ENCODE measurements at regions not wholly inside any gene's neighbourhood (a gene's known extent, or its start where the extent isn't known, plus 50 kb on each side); places are given as distances from the start of the nearest gene placed in this dataset.

- Mint-ChIP-seq H3K36me3 (ENCODE audit: insufficient read depth) (no peaks in the 10 kb centered on the region), H3K27ac (no peak overlapping the region), H3K4me3 (no peak overlapping the region), H3K9me3 (peaks cover 4 to 7% of the 10 kb centered on the region in 2 donors), H3K27me3 (no peaks in the 10 kb centered on the region), H3K4me1 (ENCODE audit: low read depth in 2 of 2) (no peaks in the 10 kb centered on the region)
- DNase-seq (no peak), ATAC-seq (replicated peaks) (no peak)
These were observed 623.8 kb upstream of the LCORL start for GRCh38 chr4:18645351-18645750.

- Mint-ChIP-seq H3K27ac (no peak overlapping the region), H3K36me3 (ENCODE audit: insufficient read depth) (no peaks in the 10 kb centered on the region), H3K9me3 (peaks cover 2 to 7% of the 10 kb centered on the region in 2 donors), H3K4me3 (no peak overlapping the region), H3K4me1 (ENCODE audit: low read depth in 2 of 2) (no peaks in the 10 kb centered on the region), H3K27me3 (no peaks in the 10 kb centered on the region)
- DNase-seq, result no peak
- ATAC-seq (replicated peaks), result no peak
These were observed 619.8 kb upstream of the LCORL start for GRCh38 chr4:18641334-18641733.

GRCh38 chr4:18638031-18638430 is 616.5 kb upstream of the LCORL start:
- H3K27ac Mint-ChIP-seq, result no peak overlapping the region
- H3K27me3 Mint-ChIP-seq, result no peaks in the 10 kb centered on the region
- H3K4me3 Mint-ChIP-seq, result no peak overlapping the region
- no peaks in the 10 kb centered on the region for H3K4me1 Mint-ChIP-seq (ENCODE audit: low read depth in 2 of 2)
- no peak for DNase-seq
- H3K9me3 Mint-ChIP-seq, result no peaks in the 10 kb centered on the region
- ATAC-seq (replicated peaks), result no peak
- H3K36me3 Mint-ChIP-seq (ENCODE audit: insufficient read depth), result no peaks in the 10 kb centered on the region

GRCh38 chr4:18636001-18636585 is 614.5 kb upstream of the LCORL start:
- Mint-ChIP-seq H3K4me3 (no peak overlapping the region), H3K27me3 (no peaks in the 10 kb centered on the region), H3K4me1 (ENCODE audit: low read depth in 2 of 2) (no peaks in the 10 kb centered on the region), H3K36me3 (ENCODE audit: insufficient read depth) (no peaks in the 10 kb centered on the region), H3K27ac (no peak overlapping the region), H3K9me3 (no peaks in the 10 kb centered on the region)
- ATAC-seq (replicated peaks) (no peak), DNase-seq (no peak)

GRCh38 chr4:18635531-18635930 is 614.0 kb upstream of the LCORL start:
- Mint-ChIP-seq H3K27ac (no peak overlapping the region), H3K36me3 (ENCODE audit: insufficient read depth) (no peaks in the 10 kb centered on the region), H3K9me3 (no peaks in the 10 kb centered on the region), H3K4me3 (no peak overlapping the region), H3K4me1 (ENCODE audit: low read depth in 2 of 2) (no peaks in the 10 kb centered on the region), H3K27me3 (no peaks in the 10 kb centered on the region)
- ATAC-seq (replicated peaks), result no peak
- DNase-seq, result no peak

- Mint-ChIP-seq H3K4me1 (ENCODE audit: low read depth in 2 of 2) (no peaks in the 10 kb centered on the region), H3K27me3 (no peaks in the 10 kb centered on the region), H3K36me3 (ENCODE audit: insufficient read depth) (no peaks in the 10 kb centered on the region), H3K4me3 (no peak overlapping the region), H3K27ac (no peak overlapping the region), H3K9me3 (no peaks in the 10 kb centered on the region)
- ATAC-seq (replicated peaks), result no peak
- DNase-seq, result no peak
These were observed 610.0 kb upstream of the LCORL start for GRCh38 chr4:18631586-18631985.

- H3K4me3 Mint-ChIP-seq, result no peak overlapping the region
- no peaks in the 10 kb centered on the region for H3K9me3 Mint-ChIP-seq
- no peaks in the 10 kb centered on the region for H3K4me1 Mint-ChIP-seq (ENCODE audit: low read depth in 2 of 2)
- no peak overlapping the region for H3K27ac Mint-ChIP-seq
- DNase-seq (no peak), ATAC-seq (replicated peaks) (no peak)
- H3K36me3 Mint-ChIP-seq (ENCODE audit: insufficient read depth), result no peaks in the 10 kb centered on the region
- no peaks in the 10 kb centered on the region for H3K27me3 Mint-ChIP-seq
These were observed 608.9 kb upstream of the LCORL start for GRCh38 chr4:18630218-18631110.

GRCh38 chr4:18627447-18628005 is 606.0 kb upstream of the LCORL start:
- H3K9me3 Mint-ChIP-seq, result peaks cover 5 to 8% of the 10 kb centered on the region in 2 donors

GRCh38 chr4:18626996-18627395 is 605.4 kb upstream of the LCORL start:
- peaks cover 8 to 9% of the 10 kb centered on the region in 2 donors for H3K27me3 Mint-ChIP-seq
- DNase-seq, result no peak
- H3K27ac Mint-ChIP-seq, result no peak overlapping the region
- no peaks in the 10 kb centered on the region for H3K4me1 Mint-ChIP-seq (ENCODE audit: low read depth in 2 of 2)
- no peak overlapping the region for H3K4me3 Mint-ChIP-seq
- peaks cover 5 to 8% of the 10 kb centered on the region in 2 donors for H3K9me3 Mint-ChIP-seq
- H3K36me3 Mint-ChIP-seq (ENCODE audit: insufficient read depth), result no peaks in the 10 kb centered on the region
- ATAC-seq (replicated peaks), result no peak

More at GRCh38 chr4:18627447-18628005, 606.0 kb upstream of the LCORL start:
- Mint-ChIP-seq H3K4me3 (no peak overlapping the region), H3K27me3 (peaks cover 8 to 9% of the 10 kb centered on the region in 2 donors), H3K36me3 (ENCODE audit: insufficient read depth) (no peaks in the 10 kb centered on the region), H3K4me1 (ENCODE audit: low read depth in 2 of 2) (no peaks in the 10 kb centered on the region), H3K27ac (no peak overlapping the region)
- no peak for DNase-seq
- ATAC-seq (replicated peaks), result no peak

- no peak for ATAC-seq (replicated peaks)
- peaks cover 5 to 8% of the 10 kb centered on the region in 2 donors for H3K9me3 Mint-ChIP-seq
- no peak overlapping the region for H3K27ac Mint-ChIP-seq
- H3K36me3 Mint-ChIP-seq (ENCODE audit: insufficient read depth), result no peaks in the 10 kb centered on the region
- H3K4me3 Mint-ChIP-seq, result no peak overlapping the region
- H3K4me1 Mint-ChIP-seq (ENCODE audit: low read depth in 2 of 2), result no peaks in the 10 kb centered on the region
- H3K27me3 Mint-ChIP-seq, result peaks cover 8 to 9% of the 10 kb centered on the region in 2 donors
- no peak for DNase-seq
These were observed 604.8 kb upstream of the LCORL start for GRCh38 chr4:18626366-18626765.

- Mint-ChIP-seq H3K27ac (no peak overlapping the region), H3K4me3 (no peak overlapping the region), H3K9me3 (peaks cover 5 to 8% of the 10 kb centered on the region in 2 donors), H3K4me1 (ENCODE audit: low read depth in 2 of 2) (no peaks in the 10 kb centered on the region), H3K36me3 (ENCODE audit: insufficient read depth) (no peaks in the 10 kb centered on the region), H3K27me3 (peaks cover 9 to 10% of the 10 kb centered on the region in 2 donors)
- ATAC-seq (replicated peaks) (no peak), DNase-seq (no peak)
These were observed 599.6 kb upstream of the LCORL start for GRCh38 chr4:18621186-18621585.

GRCh38 chr4:18616720-18617119 is 595.2 kb upstream of the LCORL start:
- DNase-seq (no peak), ATAC-seq (replicated peaks) (no peak)
- H3K27me3 Mint-ChIP-seq, result peaks cover 6 to 7% of the 10 kb centered on the region in 2 donors
- no peak overlapping the region for H3K27ac Mint-ChIP-seq
- no peak overlapping the region for H3K4me3 Mint-ChIP-seq
- no peaks in the 10 kb centered on the region for H3K36me3 Mint-ChIP-seq (ENCODE audit: insufficient read depth)
- no peaks in the 10 kb centered on the region for H3K4me1 Mint-ChIP-seq (ENCODE audit: low read depth in 2 of 2)
- H3K9me3 Mint-ChIP-seq, result no peaks in the 10 kb centered on the region

- Mint-ChIP-seq H3K9me3 (peaks cover 3 to 8% of the 10 kb centered on the region in 2 donors), H3K36me3 (ENCODE audit: insufficient read depth) (no peaks in the 10 kb centered on the region), H3K27ac (peak overlapping the region in 1 of 2 donors; percentile 77), H3K4me3 (no peak overlapping the region), H3K27me3 (peaks cover 13 to 20% of the 10 kb centered on the region in 2 donors), H3K4me1 (ENCODE audit: low read depth in 2 of 2) (no peaks in the 10 kb centered on the region)
- DNase-seq, result no peak
- no peak for ATAC-seq (replicated peaks)
These were observed 589.5 kb upstream of the LCORL start for GRCh38 chr4:18611026-18611425.

Data from effector memory CD8-positive, alpha-beta T cell (primary cell).